ENCODE measurements at regions not wholly inside any gene's neighbourhood (a gene's known extent, or its start where the extent isn't known, plus 50 kb on each side); places are given as distances from the start of the nearest gene placed in this dataset.

GRCh38 chr1:79369091-79369490, 362.6 kb upstream of the ADGRL4 start:
- TF ChIP-seq REST (IDR thresholded peaks at IDR 0.05; ENCODE audit: borderline replicate concordance) (no peak), TAF1 (IDR thresholded peaks at IDR 0.05; ENCODE audit: low read depth) (no peak), SMC3 (conservative IDR thresholded peaks at IDR 0.05; ENCODE audit: poor library complexity) (no peak), MXI1 (conservative IDR thresholded peaks at IDR 0.05; ENCODE audit: poor library complexity, severe bottlenecking) (no peak), EP300 (conservative IDR thresholded peaks at IDR 0.05; ENCODE audit: poor library complexity, severe bottlenecking) (no peak), EZH2 (IDR thresholded peaks at IDR 0.05; ENCODE audit: borderline replicate concordance, insufficient read depth, low read length, poor library complexity, severe bottlenecking) (no peak), CTCF (IDR thresholded peaks at IDR 0.05; ENCODE audit: poor library complexity, severe bottlenecking) (no peak)
- no peak overlapping the region for H3K4me2 ChIP-seq (ENCODE audit: low read length)

GRCh38 chr1:79364896-79365295, 358.4 kb upstream of the ADGRL4 start:
- H3K9me3 ChIP-seq (ENCODE audit: low read length): no peaks in the 10 kb centered on the region
- no peak overlapping the region for H3K4me2 ChIP-seq (ENCODE audit: low read length)
- no peaks in the 10 kb centered on the region for H3K36me3 ChIP-seq (ENCODE audit: insufficient read depth, low read length)
- H3K27me3 ChIP-seq (ENCODE audit: insufficient read depth, low read depth, low read length): no peaks in the 10 kb centered on the region
- no peak overlapping the region for H3K4me3 ChIP-seq (ENCODE audit: low read length)
- no peaks in the 10 kb centered on the region for H4K20me1 ChIP-seq (ENCODE audit: insufficient read depth)
- H3K9me2 ChIP-seq (ENCODE audit: insufficient read depth, low read length): no peaks in the 10 kb centered on the region
- H3K79me2 ChIP-seq (replicated peaks; ENCODE audit: insufficient read depth, low read length): no peaks in the 10 kb centered on the region
- TF ChIP-seq EP300 (conservative IDR thresholded peaks at IDR 0.05; ENCODE audit: poor library complexity, severe bottlenecking) (no peak), REST (IDR thresholded peaks at IDR 0.05; ENCODE audit: borderline replicate concordance) (no peak), SMC3 (conservative IDR thresholded peaks at IDR 0.05; ENCODE audit: poor library complexity) (no peak), EZH2 (IDR thresholded peaks at IDR 0.05; ENCODE audit: borderline replicate concordance, insufficient read depth, low read length, poor library complexity, severe bottlenecking) (no peak), TAF1 (IDR thresholded peaks at IDR 0.05; ENCODE audit: low read depth) (no peak)
- no peaks in the 10 kb centered on the region for H3F3A ChIP-seq (ENCODE audit: insufficient read depth, low read length, poor library complexity, severe bottlenecking)
- H3K27ac ChIP-seq (ENCODE audit: low read length): no peak overlapping the region
- no peak overlapping the region for H2AFZ ChIP-seq (ENCODE audit: low read depth, low read length)
- H3K9ac ChIP-seq (ENCODE audit: low read length): no peak overlapping the region

More at GRCh38 chr1:79369091-79369490, 362.6 kb upstream of the ADGRL4 start:
- Histone ChIP-seq H2AFZ (ENCODE audit: low read depth, low read length) (no peak overlapping the region), H3K27ac (ENCODE audit: low read length) (no peak overlapping the region), H3F3A (ENCODE audit: insufficient read depth, low read length, poor library complexity, severe bottlenecking) (no peaks in the 10 kb centered on the region), H3K4me3 (ENCODE audit: low read length) (no peak overlapping the region), H3K9me3 (ENCODE audit: low read length) (no peaks in the 10 kb centered on the region), H3K27me3 (ENCODE audit: insufficient read depth, low read depth, low read length) (no peaks in the 10 kb centered on the region), H3K79me2 (replicated peaks; ENCODE audit: insufficient read depth, low read length) (no peaks in the 10 kb centered on the region), H3K9me2 (ENCODE audit: insufficient read depth, low read length) (no peaks in the 10 kb centered on the region), H3K9ac (ENCODE audit: low read length) (no peak overlapping the region), H4K20me1 (ENCODE audit: insufficient read depth) (no peaks in the 10 kb centered on the region), H3K36me3 (ENCODE audit: insufficient read depth, low read length) (no peaks in the 10 kb centered on the region)

All from neural cell (in vitro differentiated cells).